ENCODE measurements at regions not wholly inside any gene's neighbourhood (a gene's known extent, or its start where the extent isn't known, plus 50 kb on each side); places are given as distances from the start of the nearest gene placed in this dataset.

- TF ChIP-seq USF1 (IDR thresholded peaks at IDR 0.05) (no peak), MAX (IDR thresholded peaks at IDR 0.05) (no peak), TEAD4 (IDR thresholded peaks at IDR 0.05) (no peak), RAD21 (IDR thresholded peaks at IDR 0.05; ENCODE audit: low read depth) (no peak)
These were observed 223.7 kb downstream of the DSEL start for GRCh38 chr18:67292814-67293213.
